Ovary (tissue), 7 donors: ENCODE measurements at regions not wholly inside any gene's neighbourhood (a gene's known extent, or its start where the extent isn't known, plus 50 kb on each side); places are given as distances from the start of the nearest gene placed in this dataset.
"Not testable (repeated sequence)": the region's sequence is repeated elsewhere in the genome, so short reads cannot be mapped to it uniquely, and the experiment has no call there.

Experiments
- DNase-seq, 5 donors: peaks; one replicate each; pipeline ENCODE4 v3.0.0-alpha.2; 2019 to 2020
- H3K27ac ChIP-seq, 2 donors: fragments of 200-600 bp; one replicate each; pipeline versions ENCODE4 v1.5.1 to v1.8.0; 2019 to 2022
- H3K27me3 ChIP-seq: fragments of 200-600 bp; one replicate; pipeline ENCODE4 v1.8.0; 2022
- H3K36me3 ChIP-seq: fragments of 200-600 bp; sonication (generic); one replicate; pipeline ENCODE4 v1.5.1; 2019
- H3K4me1 ChIP-seq: one replicate; pipeline ENCODE4 v1.8.1; 2013; ENCODE audit warnings: mild to moderate bottlenecking, moderate library complexity; ENCODE audit not compliant: insufficient read depth
- H3K4me3 ChIP-seq: fragments of 200-600 bp; sonication (generic); one replicate; pipeline ENCODE4 v1.5.1; 2017
- H3K9me3 ChIP-seq, 2 donors: fragments of 200-600 bp in 1 of 2; sonication (generic) in 1 of 2; one replicate each; pipeline versions ENCODE4 v1.5.1 to v1.8.1; 2013 to 2019; ENCODE audit warnings: mild to moderate bottlenecking in 1 of 2, moderate library complexity in 1 of 2
- EP300 ChIP-seq: sonication (generic); formaldehyde crosslinking; IDR thresholded peaks from one replicate; pipeline ENCODE4 v1.6.1; 2017; ENCODE audit warnings: antibody characterized with exemption
- POLR2A ChIP-seq: fragments of 450-650 bp; IDR thresholded peaks from one replicate; pipeline ENCODE4 v1.6.1; 2017; ENCODE audit warnings: antibody characterized with exemption, mild to moderate bottlenecking, moderate library complexity
- WGBS, 3 donors: extraction: QIAGEN DNeasy Blood & Tissue Kit in 1 of 3; methylation state at CpG; one replicate each; pipeline versions ENCODE4 v1.1.5 to v1.1.7; 2013 to 2017; 5-methylcytosine and 5-hydroxymethylcytosine counted together
- intact Hi-C, 4 donors: fragments of 100-400 bp; cut with DNase I; formaldehyde crosslinking; loops; one replicate each; pipeline versions ENCODE4 v1.11.0 to v1.15.1; 2022 to 2023
- TF ChIP-seq, protein P1 (sequence below), 3 donors: fragments of 450-650 bp in 2 of 3; fragments of 200-600 bp in 1 of 3; IDR thresholded peaks; one replicate each; pipeline versions ENCODE4 v1.5.1 to v1.8.0; 2016 to 2022; ENCODE audit warnings: antibody characterized with exemption in 3 of 3, mild to moderate bottlenecking in 1 of 3
- donor health status: DM: no; HTN: no; CAD: no; lungs with moderate emphysema.
- donor health status: DM: no; HTN: no; CAD: no.
- donor health status: Bipolar disorder and iron deficiency.
- donor health status: DM: no; HTN: no; CAD: no.
- donor health status: DM: yes; HTN: yes; CAD: no.

DNA sequence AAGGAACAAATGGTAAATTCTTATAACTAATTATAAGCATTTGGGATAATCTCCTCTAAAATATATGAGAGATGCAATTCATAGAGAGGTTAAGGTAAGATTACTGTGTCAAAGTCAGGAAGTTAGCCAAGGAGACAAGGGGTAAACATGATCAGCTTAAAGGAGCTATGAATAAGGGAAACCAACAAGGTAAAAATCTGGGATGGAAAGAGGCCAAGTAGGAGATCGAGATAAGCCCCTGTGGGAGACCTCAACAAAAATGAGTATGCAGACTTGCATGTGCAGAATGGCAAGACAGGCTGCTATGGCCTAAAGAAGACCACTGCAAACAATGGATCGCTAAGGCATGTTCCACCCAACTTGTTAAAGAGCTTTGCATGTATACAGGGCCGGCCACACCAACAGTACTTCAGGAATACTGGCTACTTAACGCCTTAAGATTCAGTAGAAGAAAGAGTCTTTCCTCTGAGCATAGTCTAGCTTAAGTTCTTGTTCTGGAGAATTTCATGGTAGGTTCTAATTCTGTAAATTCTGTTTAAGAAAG is 738.6 kb downstream of the GALC start:
- Histone ChIP-seq H3K4me1 (no peaks in the 10 kb centered on the region), H3K36me3 (no peaks in the 10 kb centered on the region), H3K9me3 (no peaks in the 10 kb centered on the region), H3K4me3 (no peak overlapping the region), H3K27ac (no peak overlapping the region), H3K27me3 (no peaks in the 10 kb centered on the region)
- intact Hi-C loops: no loop called here
- WGBS, 3 donors: 53 to 59% (median 53%) methylated on average over 4 of the region's 4 CpGs
- no peak for DNase-seq
- TF ChIP-seq, protein P1, sequence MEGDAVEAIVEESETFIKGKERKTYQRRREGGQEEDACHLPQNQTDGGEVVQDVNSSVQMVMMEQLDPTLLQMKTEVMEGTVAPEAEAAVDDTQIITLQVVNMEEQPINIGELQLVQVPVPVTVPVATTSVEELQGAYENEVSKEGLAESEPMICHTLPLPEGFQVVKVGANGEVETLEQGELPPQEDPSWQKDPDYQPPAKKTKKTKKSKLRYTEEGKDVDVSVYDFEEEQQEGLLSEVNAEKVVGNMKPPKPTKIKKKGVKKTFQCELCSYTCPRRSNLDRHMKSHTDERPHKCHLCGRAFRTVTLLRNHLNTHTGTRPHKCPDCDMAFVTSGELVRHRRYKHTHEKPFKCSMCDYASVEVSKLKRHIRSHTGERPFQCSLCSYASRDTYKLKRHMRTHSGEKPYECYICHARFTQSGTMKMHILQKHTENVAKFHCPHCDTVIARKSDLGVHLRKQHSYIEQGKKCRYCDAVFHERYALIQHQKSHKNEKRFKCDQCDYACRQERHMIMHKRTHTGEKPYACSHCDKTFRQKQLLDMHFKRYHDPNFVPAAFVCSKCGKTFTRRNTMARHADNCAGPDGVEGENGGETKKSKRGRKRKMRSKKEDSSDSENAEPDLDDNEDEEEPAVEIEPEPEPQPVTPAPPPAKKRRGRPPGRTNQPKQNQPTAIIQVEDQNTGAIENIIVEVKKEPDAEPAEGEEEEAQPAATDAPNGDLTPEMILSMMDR (IDR thresholded peaks at IDR 0.05): no peak
- no peak for TF ChIP-seq POLR2A
- TF ChIP-seq EP300: no peak

DNA sequence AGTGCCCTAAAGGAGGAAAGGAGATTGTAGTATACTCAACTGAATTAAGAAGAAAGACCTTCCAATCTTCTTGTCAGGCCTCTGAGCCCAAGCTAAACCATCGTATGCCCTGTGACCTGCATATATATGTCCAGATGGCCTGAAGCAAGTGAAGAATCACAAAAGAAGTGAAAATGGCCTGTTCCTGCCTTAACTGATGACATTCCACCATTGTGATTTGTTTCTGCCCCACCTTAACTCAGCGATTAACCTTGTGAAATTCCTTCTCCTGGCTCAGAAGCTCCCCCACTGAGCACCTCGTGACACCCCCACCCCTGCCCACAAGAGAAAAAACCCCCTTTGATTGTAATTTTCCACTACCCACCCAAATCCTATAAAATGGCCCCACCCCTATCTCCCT is 739.2 kb downstream of the GALC start:
- 75 to 80% (median 76%) methylated on average over 3 of the region's 3 CpGs for WGBS, 3 donors
- H3K4me1 ChIP-seq, intact Hi-C loops, H3K4me3 ChIP-seq, H3K27me3 ChIP-seq, H3K27ac ChIP-seq, DNase-seq, H3K9me3 ChIP-seq, H3K36me3 ChIP-seq: not testable (repeated sequence)

GRCh38 chr14:87252103-87252502 is 740.9 kb downstream of the GALC start:
- Histone ChIP-seq H3K4me3 (no peak overlapping the region), H3K27ac (no peak overlapping the region), H3K4me1 (no peaks in the 10 kb centered on the region), H3K9me3 (no peaks in the 10 kb centered on the region), H3K36me3 (no peaks in the 10 kb centered on the region), H3K27me3 (no peaks in the 10 kb centered on the region)
- TF ChIP-seq EP300 (no peak), POLR2A (no peak)
- TF ChIP-seq, protein P1 (IDR thresholded peaks at IDR 0.05): no peak
- intact Hi-C loops: no loop called here
- 41 to 73% (median 61%) methylated on average over 5 of the region's 5 CpGs for WGBS, 3 donors
- DNase-seq: no peak

DNA sequence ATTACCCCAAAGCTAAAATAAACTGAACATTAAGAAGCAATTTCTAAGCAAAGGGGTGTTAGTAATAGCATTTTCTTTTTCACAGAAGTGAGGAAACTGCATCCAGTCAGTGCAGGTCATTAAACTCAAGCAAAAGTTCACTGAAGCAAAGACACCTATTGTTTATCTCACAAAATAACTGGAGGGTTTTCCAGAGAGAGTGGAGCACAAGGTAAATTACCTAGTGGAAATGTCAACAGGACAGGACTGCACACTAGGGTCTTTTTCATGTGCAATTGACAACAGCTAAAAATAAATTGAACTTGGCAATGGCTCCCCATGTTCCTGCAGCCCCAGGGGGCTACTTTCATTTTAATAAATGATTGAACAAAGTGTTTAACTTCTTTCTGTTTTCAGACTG is 742.0 kb downstream of the GALC start:
- no peak for DNase-seq
- H3K4me3 ChIP-seq: no peak overlapping the region
- H3K36me3 ChIP-seq: no peaks in the 10 kb centered on the region
- TF ChIP-seq EP300: no peak
- TF ChIP-seq, protein P1 (IDR thresholded peaks at IDR 0.05): no peak
- no peak for TF ChIP-seq POLR2A
- intact Hi-C loops: no loop called here
- H3K27me3 ChIP-seq: no peaks in the 10 kb centered on the region
- H3K4me1 ChIP-seq: no peaks in the 10 kb centered on the region
- no peak overlapping the region for H3K27ac ChIP-seq
- no peaks in the 10 kb centered on the region for H3K9me3 ChIP-seq

GRCh38 chr14:87241018-87241768 is 751.8 kb downstream of the GALC start:
- WGBS, 3 donors: 40 to 46% (median 40%) methylated on average over 3 of the region's 3 CpGs
- TF ChIP-seq, protein P1 (IDR thresholded peaks at IDR 0.05): no peak
- TF ChIP-seq EP300: no peak
- TF ChIP-seq POLR2A: no peak

DNA sequence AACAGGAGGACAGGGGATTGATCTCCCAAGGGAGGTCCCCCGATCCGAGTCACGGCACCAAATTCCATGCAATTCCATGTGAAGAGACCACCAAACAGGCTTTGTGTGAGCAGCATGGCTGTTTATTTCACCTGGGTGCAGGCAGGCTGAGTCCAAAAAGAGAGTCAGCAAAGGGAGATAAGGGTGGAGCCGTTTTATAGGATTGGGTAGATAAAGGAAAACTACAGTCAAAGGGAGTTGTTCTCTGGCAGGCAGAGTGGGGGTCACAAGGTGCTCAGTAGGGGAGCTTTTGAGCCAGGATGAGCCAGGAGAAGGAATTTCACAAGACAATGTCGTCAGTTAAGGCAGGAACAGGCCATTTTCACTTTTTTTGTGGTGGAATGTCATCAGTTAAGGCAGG is 752.7 kb downstream of the GALC start:
- H3K36me3 ChIP-seq, H3K27me3 ChIP-seq, H3K4me1 ChIP-seq, H3K4me3 ChIP-seq, H3K27ac ChIP-seq, intact Hi-C loops, DNase-seq, H3K9me3 ChIP-seq: not testable (repeated sequence)
- 62 to 66% (median 66%) methylated on average over 5 of the region's 5 CpGs for WGBS, 3 donors

More at GRCh38 chr14:87241018-87241768, 751.8 kb downstream of the GALC start:
- H3K36me3 ChIP-seq: no peaks in the 10 kb centered on the region
- H3K27me3 ChIP-seq: no peaks in the 10 kb centered on the region
- intact Hi-C loops: no loop called here
- no peak for DNase-seq
- no peak overlapping the region for H3K4me3 ChIP-seq
- H3K4me1 ChIP-seq: no peaks in the 10 kb centered on the region
- no peaks in the 10 kb centered on the region for H3K9me3 ChIP-seq
- H3K27ac ChIP-seq: no peak overlapping the region
